ENCODE measurements at regions not wholly inside any gene's neighbourhood (a gene's known extent, or its start where the extent isn't known, plus 50 kb on each side); places are given as distances from the start of the nearest gene placed in this dataset.

DNA sequence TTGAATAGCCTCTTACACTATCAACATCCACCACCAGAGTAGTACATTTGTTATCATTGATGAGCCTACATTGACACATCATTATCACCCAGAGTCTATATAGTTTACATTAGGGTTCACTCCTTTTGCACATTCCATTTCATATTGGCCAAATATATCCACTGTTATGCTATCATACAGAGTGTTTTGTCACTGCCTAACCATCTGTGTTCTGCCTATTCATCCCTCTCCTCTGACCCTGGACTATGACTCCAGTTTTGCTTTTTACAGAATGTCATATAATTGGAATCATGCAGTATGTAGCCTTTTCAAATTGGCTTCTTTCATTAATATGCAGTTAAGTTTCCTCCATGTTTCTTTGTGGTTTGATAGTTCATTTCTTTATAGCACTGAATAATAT, 904.7 kb downstream of the TLE1 start:
- Histone ChIP-seq H3K36me3 (no peaks in the 10 kb centered on the region), H3K4me1 (no peaks in the 10 kb centered on the region), H3K27ac (no peak overlapping the region), H3K4me3 (no peak overlapping the region), H3K27me3 (no peaks in the 10 kb centered on the region), H3K9me3 (no peaks in the 10 kb centered on the region)
- no peak for DNase-seq
- no peak for TF ChIP-seq POLR2A (IDR thresholded peaks at IDR 0.05)
- TF ChIP-seq, protein P1, sequence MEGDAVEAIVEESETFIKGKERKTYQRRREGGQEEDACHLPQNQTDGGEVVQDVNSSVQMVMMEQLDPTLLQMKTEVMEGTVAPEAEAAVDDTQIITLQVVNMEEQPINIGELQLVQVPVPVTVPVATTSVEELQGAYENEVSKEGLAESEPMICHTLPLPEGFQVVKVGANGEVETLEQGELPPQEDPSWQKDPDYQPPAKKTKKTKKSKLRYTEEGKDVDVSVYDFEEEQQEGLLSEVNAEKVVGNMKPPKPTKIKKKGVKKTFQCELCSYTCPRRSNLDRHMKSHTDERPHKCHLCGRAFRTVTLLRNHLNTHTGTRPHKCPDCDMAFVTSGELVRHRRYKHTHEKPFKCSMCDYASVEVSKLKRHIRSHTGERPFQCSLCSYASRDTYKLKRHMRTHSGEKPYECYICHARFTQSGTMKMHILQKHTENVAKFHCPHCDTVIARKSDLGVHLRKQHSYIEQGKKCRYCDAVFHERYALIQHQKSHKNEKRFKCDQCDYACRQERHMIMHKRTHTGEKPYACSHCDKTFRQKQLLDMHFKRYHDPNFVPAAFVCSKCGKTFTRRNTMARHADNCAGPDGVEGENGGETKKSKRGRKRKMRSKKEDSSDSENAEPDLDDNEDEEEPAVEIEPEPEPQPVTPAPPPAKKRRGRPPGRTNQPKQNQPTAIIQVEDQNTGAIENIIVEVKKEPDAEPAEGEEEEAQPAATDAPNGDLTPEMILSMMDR (IDR thresholded peaks at IDR 0.05): no peak
- no peak for TF ChIP-seq POLR2AphosphoS5 (IDR thresholded peaks at IDR 0.05)
- TF ChIP-seq EP300 (IDR thresholded peaks at IDR 0.05): no peak
- intact Hi-C loops (cut with DNase I): no loop called here

DNA sequence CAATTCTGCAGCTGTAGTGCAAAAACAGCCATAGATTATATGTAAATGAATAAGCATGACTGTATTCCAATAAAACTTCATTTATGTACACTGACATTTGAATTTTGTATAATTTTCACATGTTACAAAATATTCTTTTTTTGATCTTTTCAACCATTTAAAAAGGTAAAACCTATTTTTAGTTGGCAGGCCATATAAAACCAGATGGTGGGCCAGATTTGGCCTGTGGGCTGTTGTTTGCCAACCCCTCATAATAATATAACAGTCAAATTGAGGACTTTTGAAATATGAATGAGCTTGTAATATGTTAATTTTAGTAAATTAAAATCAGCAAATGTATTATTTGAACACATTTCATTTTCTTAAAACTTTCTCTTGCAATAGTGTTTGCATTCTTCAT, 913.4 kb downstream of the TLE1 start:
- no peak overlapping the region for H3K27ac ChIP-seq
- intact Hi-C loops (cut with DNase I): no loop called here
- H3K4me1 ChIP-seq: no peaks in the 10 kb centered on the region
- no peaks in the 10 kb centered on the region for H3K9me3 ChIP-seq
- no peak for DNase-seq
- no peaks in the 10 kb centered on the region for H3K36me3 ChIP-seq
- no peak overlapping the region for H3K4me3 ChIP-seq
- TF ChIP-seq, protein P1 (IDR thresholded peaks at IDR 0.05): no peak
- no peak for TF ChIP-seq POLR2AphosphoS5 (IDR thresholded peaks at IDR 0.05)
- no peak for TF ChIP-seq POLR2A (IDR thresholded peaks at IDR 0.05)
- no peak for TF ChIP-seq EP300 (IDR thresholded peaks at IDR 0.05)
- H3K27me3 ChIP-seq: no peaks in the 10 kb centered on the region

DNA sequence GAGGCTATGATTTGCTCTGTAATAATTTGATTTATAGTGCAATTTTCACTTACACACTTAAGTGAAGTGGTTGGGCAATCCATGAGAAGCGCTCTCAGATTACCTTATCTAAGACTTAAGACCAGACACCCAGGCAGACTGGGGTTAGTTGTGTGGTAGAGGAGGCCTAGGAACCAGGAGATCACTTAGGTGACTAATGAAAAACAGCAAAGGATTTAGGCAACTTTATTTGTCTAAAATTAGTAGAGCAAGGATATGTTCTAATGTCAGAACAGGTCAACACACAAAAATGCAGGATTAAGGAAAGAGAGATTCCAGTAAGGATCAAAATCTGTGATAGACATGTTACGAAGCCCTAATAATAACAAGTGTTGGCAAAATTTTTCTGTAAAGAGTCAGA, 913.8 kb downstream of the TLE1 start:
- Histone ChIP-seq H3K27me3 (no peaks in the 10 kb centered on the region), H3K27ac (no peak overlapping the region), H3K4me3 (no peak overlapping the region), H3K9me3 (no peaks in the 10 kb centered on the region), H3K36me3 (no peaks in the 10 kb centered on the region), H3K4me1 (no peaks in the 10 kb centered on the region)
- 90 to 91% methylated on average over 2 of the region's 2 CpGs for WGBS, 2 donors
- DNase-seq: no peak
- intact Hi-C loops (cut with DNase I): no loop called here
- TF ChIP-seq POLR2AphosphoS5 (IDR thresholded peaks at IDR 0.05) (no peak), EP300 (IDR thresholded peaks at IDR 0.05) (no peak), POLR2A (IDR thresholded peaks at IDR 0.05) (no peak)
- TF ChIP-seq, protein P1 (IDR thresholded peaks at IDR 0.05): no peak

DNA sequence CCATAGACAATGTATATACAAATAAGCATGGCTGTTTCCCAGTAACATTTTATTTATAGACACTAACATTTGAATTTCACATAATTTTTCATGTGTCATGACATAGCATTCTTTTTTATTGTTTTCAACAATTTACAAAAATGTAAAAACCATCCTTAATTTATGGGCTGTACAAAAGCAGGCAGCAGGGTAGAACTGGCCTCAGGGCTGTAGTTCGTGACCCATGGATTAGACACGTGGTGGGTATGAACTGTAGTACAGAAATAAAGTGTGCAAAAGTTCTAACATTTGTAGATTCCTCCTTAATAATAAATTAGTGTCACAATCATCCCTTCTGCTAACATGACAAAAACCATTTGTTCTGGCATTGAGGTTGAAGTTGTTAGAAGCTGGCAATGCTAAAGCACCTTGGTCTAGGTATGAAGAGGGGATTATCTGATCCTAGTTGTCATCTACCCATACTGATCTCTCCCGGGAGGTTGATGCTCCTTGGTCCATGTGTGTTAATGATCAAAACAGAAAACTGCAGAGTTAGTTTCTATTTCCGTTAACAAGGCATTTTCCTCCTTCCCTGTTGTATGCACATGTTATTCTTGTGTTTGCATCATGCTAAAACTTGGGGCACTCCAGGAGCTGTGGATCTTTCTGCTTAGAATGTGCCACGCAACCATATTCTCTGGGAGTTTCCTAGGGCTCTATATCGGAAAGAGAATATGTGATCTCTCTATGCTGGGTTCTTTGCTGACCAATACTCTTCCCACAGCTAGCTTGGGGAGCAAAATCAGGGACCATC, 917.6 kb downstream of the TLE1 start:
- no peak for DNase-seq
- no peak overlapping the region for H3K27ac ChIP-seq
- H3K27me3 ChIP-seq: no peaks in the 10 kb centered on the region
- no peaks in the 10 kb centered on the region for H3K4me1 ChIP-seq
- TF ChIP-seq POLR2AphosphoS5 (IDR thresholded peaks at IDR 0.05): no peak
- TF ChIP-seq, protein P1 (IDR thresholded peaks at IDR 0.05): no peak
- TF ChIP-seq EP300 (IDR thresholded peaks at IDR 0.05): no peak
- no peak for TF ChIP-seq POLR2A (IDR thresholded peaks at IDR 0.05)
- no peaks in the 10 kb centered on the region for H3K9me3 ChIP-seq
- no peak overlapping the region for H3K4me3 ChIP-seq
- intact Hi-C loops (cut with DNase I): no loop called here
- WGBS, 2 donors: 75 to 86% methylated on average over 6 of the region's 6 CpGs
- H3K36me3 ChIP-seq: no peaks in the 10 kb centered on the region

DNA sequence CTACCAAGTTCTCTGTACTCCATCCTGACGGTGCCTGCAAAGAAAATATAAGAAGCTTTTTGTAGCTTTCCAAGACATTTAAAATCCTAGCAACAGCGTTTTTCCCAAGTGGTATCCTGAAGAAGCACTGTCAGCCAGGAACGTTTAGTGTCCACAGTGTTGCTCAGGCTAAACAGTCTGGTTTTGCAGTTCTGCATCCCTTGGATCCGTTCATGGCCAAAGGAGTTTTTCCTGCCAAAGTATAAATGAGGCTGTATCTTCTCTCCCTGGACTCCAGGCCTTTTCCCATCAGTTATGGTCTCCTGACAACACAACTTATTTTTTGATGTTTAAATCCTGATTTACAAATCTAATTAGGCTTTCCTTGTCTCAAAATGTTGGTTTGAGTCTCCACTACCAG, 925.8 kb downstream of the TLE1 start:
- H3K27ac ChIP-seq: no peak overlapping the region
- TF ChIP-seq POLR2A (IDR thresholded peaks at IDR 0.05) (no peak), EP300 (IDR thresholded peaks at IDR 0.05) (no peak), POLR2AphosphoS5 (IDR thresholded peaks at IDR 0.05) (no peak)
- TF ChIP-seq, protein P1 (IDR thresholded peaks at IDR 0.05): no peak
- H3K4me1 ChIP-seq: no peaks in the 10 kb centered on the region
- no peaks in the 10 kb centered on the region for H3K9me3 ChIP-seq
- WGBS, 2 donors: 75 to 81% methylated on average over 4 of the region's 4 CpGs
- H3K4me3 ChIP-seq: no peak overlapping the region
- no peaks in the 10 kb centered on the region for H3K36me3 ChIP-seq
- no peaks in the 10 kb centered on the region for H3K27me3 ChIP-seq
- intact Hi-C loops (cut with DNase I): no loop called here
- DNase-seq: no peak

Data from sigmoid colon (tissue), 6 donors.